Naive thymus-derived CD8-positive, alpha-beta T cell (primary cell): ENCODE measurements at regions not wholly inside any gene's neighbourhood (a gene's known extent, or its start where the extent isn't known, plus 50 kb on each side); places are given as distances from the start of the nearest gene placed in this dataset.

Experiments
- ATAC-seq, 2 donors: fragments of 150-1000 bp; cut with Tn5 transposase in 1 of 2; sonication (Bioruptor Pico), chemical (Tn5 transposase) in 1 of 2; 1 replicate in 1 of 2; 2 replicates in 1 of 2; pipeline ENCODE4 v1.10.0; 2021; ENCODE audit warnings: mild to moderate bottlenecking in 2 of 2, moderate library complexity in 2 of 2
- POLR2A ChIA-PET: fragments of 350-600 bp; sonication (Branson Sonifier 250); formaldehyde crosslinking; loops from one replicate; lab custom pipeline; 2021; ENCODE audit warnings: antibody characterized with exemption; lab: Charles Lee
- DNase-seq, 10 donors: peaks; one replicate each; pipeline versions ENCODE4 v3.0.0 to v3.0.0-alpha.2; 2020 to 2022
- H3K27ac Mint-ChIP-seq, 10 donors: one replicate each; pipeline ENCODE4 v1.8.0; 2020 to 2022; ENCODE audit warnings: mild to moderate bottlenecking in 10 of 10, mixed read lengths in 10 of 10, moderate library complexity in 4 of 10, inconsistent platforms in 1 of 10
- H3K27me3 Mint-ChIP-seq, 5 donors: one replicate each; pipeline ENCODE4 v1.8.0; 2021 to 2022; ENCODE audit warnings: mixed read lengths in 5 of 5
- H3K36me3 Mint-ChIP-seq, 3 donors: one replicate each; pipeline ENCODE4 v1.8.0; 2020 to 2022; ENCODE audit warnings: mixed read lengths in 3 of 3, mild to moderate bottlenecking in 2 of 3, inconsistent platforms in 1 of 3
- H3K4me1 Mint-ChIP-seq, 4 donors: one replicate each; pipeline ENCODE4 v1.8.0; 2021 to 2022; ENCODE audit warnings: mixed read lengths in 4 of 4
- H3K4me3 Mint-ChIP-seq, 10 donors: one replicate each; pipeline ENCODE4 v1.8.0; 2020 to 2022; ENCODE audit warnings: mild to moderate bottlenecking in 10 of 10, mixed read lengths in 10 of 10, moderate library complexity in 6 of 10, inconsistent platforms in 1 of 10
- H3K9me3 Mint-ChIP-seq, 9 donors: one replicate each; pipeline ENCODE4 v1.8.0; 2020 to 2022; ENCODE audit warnings: mixed read lengths in 9 of 9, mild to moderate bottlenecking in 3 of 9, inconsistent platforms in 1 of 9, moderate library complexity in 1 of 9

GRCh38 chr11:10358696-10359095 lies 53.8 kb downstream of the ADM start:
- H3K27ac Mint-ChIP-seq, result no peak overlapping the region
- no peaks in the 10 kb centered on the region for H3K4me1 Mint-ChIP-seq
- POLR2A ChIA-PET, result no interaction called here
- H3K36me3 Mint-ChIP-seq, result peaks cover 0 to 4% (median 0%) of the 10 kb centered on the region in 3 donors
- peaks cover 0 to 4% (median 1%) of the 10 kb centered on the region in 9 donors for H3K9me3 Mint-ChIP-seq
- no peak for ATAC-seq
- H3K4me3 Mint-ChIP-seq, result no peak overlapping the region
- H3K27me3 Mint-ChIP-seq, result peaks cover 8 to 52% (median 25%) of the 10 kb centered on the region in 5 donors
- DNase-seq, result no peak

- Mint-ChIP-seq H3K27me3 (peaks cover 8 to 50% (median 25%) of the 10 kb centered on the region in 5 donors), H3K27ac (no peak overlapping the region), H3K4me1 (no peaks in the 10 kb centered on the region), H3K4me3 (no peak overlapping the region), H3K36me3 (peaks cover 0 to 4% (median 0%) of the 10 kb centered on the region in 3 donors), H3K9me3 (peaks cover 0 to 4% (median 1%) of the 10 kb centered on the region in 9 donors)
- POLR2A ChIA-PET, result no interaction called here
- DNase-seq (no peak), ATAC-seq (no peak)
Observed at GRCh38 chr11:10359171-10359570, 54.3 kb downstream of the ADM start.

- Mint-ChIP-seq H3K4me3 (no peak overlapping the region), H3K27ac (no peak overlapping the region), H3K4me1 (no peaks in the 10 kb centered on the region), H3K27me3 (peaks cover 6 to 36% (median 20%) of the 10 kb centered on the region in 5 donors), H3K9me3 (peaks cover 0 to 4% (median 1%) of the 10 kb centered on the region in 9 donors), H3K36me3 (peaks cover 0 to 4% (median 0%) of the 10 kb centered on the region in 3 donors)
- POLR2A ChIA-PET, result interaction anchor here (0.7 kb wide), 1 partner anchor 14 kb away, joined by 4 read pairs; no protein-coding TSS in a partner anchor
- no peak for ATAC-seq
- no peak for DNase-seq
Observed at GRCh38 chr11:10360835-10361234, 56.0 kb downstream of the ADM start.

- no peak overlapping the region for H3K4me3 Mint-ChIP-seq
- POLR2A ChIA-PET, result no interaction called here
Observed at GRCh38 chr11:10365045-10365444, 60.2 kb downstream of the ADM start.

GRCh38 chr11:10366568-10367331 lies 61.9 kb downstream of the ADM start:
- DNase-seq, result peak; percentile 14 to 70 (median 34)
- POLR2A ChIA-PET, result no interaction called here
- peak; percentile 68 to 75 for ATAC-seq
- Mint-ChIP-seq H3K27me3 (peaks cover 6 to 35% (median 14%) of the 10 kb centered on the region in 5 donors), H3K27ac (peak overlapping the region in 1 of 10 donors; percentile 52), H3K9me3 (peaks cover 0 to 3% (median 0%) of the 10 kb centered on the region in 9 donors), H3K4me3 (peak overlapping the region in 3 of 10 donors; percentile 1 to 24 (median 8)), H3K36me3 (no peaks in the 10 kb centered on the region), H3K4me1 (peaks cover 3 to 9% (median 8%) of the 10 kb centered on the region in 4 donors)

More at GRCh38 chr11:10365045-10365444, 60.2 kb downstream of the ADM start:
- peaks cover 0 to 4% (median 2%) of the 10 kb centered on the region in 9 donors for H3K9me3 Mint-ChIP-seq
- H3K27me3 Mint-ChIP-seq, result peaks cover 6 to 26% (median 13%) of the 10 kb centered on the region in 5 donors
- no peak for DNase-seq
- no peak overlapping the region for H3K27ac Mint-ChIP-seq
- peaks cover 3 to 9% (median 8%) of the 10 kb centered on the region in 4 donors for H3K4me1 Mint-ChIP-seq
- ATAC-seq, result no peak
- peaks cover 0 to 4% (median 0%) of the 10 kb centered on the region in 3 donors for H3K36me3 Mint-ChIP-seq

GRCh38 chr11:10371926-10372641 lies 67.2 kb downstream of the ADM start:
- POLR2A ChIA-PET, result no interaction called here
- H3K4me1 Mint-ChIP-seq, result peaks cover 0 to 1% (median under 1%) of the 10 kb centered on the region in 4 donors
- DNase-seq (no peak), ATAC-seq (no peak)
- H3K27ac Mint-ChIP-seq, result no peak overlapping the region
- peaks cover 0 to 3% (median 0%) of the 10 kb centered on the region in 9 donors for H3K9me3 Mint-ChIP-seq
- H3K27me3 Mint-ChIP-seq, result peaks cover 4 to 35% (median 16%) of the 10 kb centered on the region in 5 donors
- H3K4me3 Mint-ChIP-seq, result no peak overlapping the region
- no peaks in the 10 kb centered on the region for H3K36me3 Mint-ChIP-seq

- ATAC-seq (no peak), DNase-seq (no peak)
- peaks cover 4 to 26% (median 10%) of the 10 kb centered on the region in 5 donors for H3K27me3 Mint-ChIP-seq
- POLR2A ChIA-PET, result no interaction called here
- H3K4me3 Mint-ChIP-seq, result no peak overlapping the region
- H3K27ac Mint-ChIP-seq, result no peak overlapping the region
- H3K9me3 Mint-ChIP-seq, result no peaks in the 10 kb centered on the region
- H3K4me1 Mint-ChIP-seq, result no peaks in the 10 kb centered on the region
- H3K36me3 Mint-ChIP-seq, result no peaks in the 10 kb centered on the region
Observed at GRCh38 chr11:10373340-10373739, 68.5 kb downstream of the ADM start.

- H3K4me1 Mint-ChIP-seq, result no peaks in the 10 kb centered on the region
- no peak overlapping the region for H3K27ac Mint-ChIP-seq
- no peak overlapping the region for H3K4me3 Mint-ChIP-seq
- peaks cover 4 to 20% (median 8%) of the 10 kb centered on the region in 5 donors for H3K27me3 Mint-ChIP-seq
- no peaks in the 10 kb centered on the region for H3K9me3 Mint-ChIP-seq
- POLR2A ChIA-PET, result interaction anchor here (1.7 kb wide), 1 partner anchor 21 kb away, joined by 3 read pairs; no protein-coding TSS in a partner anchor
- H3K36me3 Mint-ChIP-seq, result no peaks in the 10 kb centered on the region
- ATAC-seq, result no peak
- no peak for DNase-seq
Observed at GRCh38 chr11:10373929-10374328, 69.1 kb downstream of the ADM start.

- Mint-ChIP-seq H3K4me3 (no peak overlapping the region), H3K36me3 (no peaks in the 10 kb centered on the region), H3K4me1 (no peaks in the 10 kb centered on the region), H3K27me3 (peaks cover 4 to 19% (median 7%) of the 10 kb centered on the region in 5 donors), H3K9me3 (no peaks in the 10 kb centered on the region), H3K27ac (no peak overlapping the region)
- ATAC-seq (no peak), DNase-seq (no peak)
- POLR2A ChIA-PET, result interaction anchor here (1.7 kb wide), 1 partner anchor 20 kb away, joined by 3 read pairs; no protein-coding TSS in a partner anchor
Observed at GRCh38 chr11:10374386-10374785, 69.5 kb downstream of the ADM start.

GRCh38 chr11:10375280-10375971 lies 70.6 kb downstream of the ADM start:
- DNase-seq, result no peak
- H3K9me3 Mint-ChIP-seq, result no peaks in the 10 kb centered on the region
- no peaks in the 10 kb centered on the region for H3K4me1 Mint-ChIP-seq
- H3K27ac Mint-ChIP-seq, result no peak overlapping the region
- H3K36me3 Mint-ChIP-seq, result no peaks in the 10 kb centered on the region
- POLR2A ChIA-PET, result interaction anchor here (1.7 kb wide), 1 partner anchor 19 kb away, joined by 3 read pairs; no protein-coding TSS in a partner anchor
- no peak overlapping the region for H3K4me3 Mint-ChIP-seq
- no peak for ATAC-seq
- peaks cover 2 to 19% (median 10%) of the 10 kb centered on the region in 5 donors for H3K27me3 Mint-ChIP-seq

- Mint-ChIP-seq H3K27me3 (peaks cover 2 to 18% (median 16%) of the 10 kb centered on the region in 5 donors), H3K4me1 (no peaks in the 10 kb centered on the region), H3K27ac (no peak overlapping the region), H3K4me3 (no peak overlapping the region), H3K9me3 (no peaks in the 10 kb centered on the region), H3K36me3 (no peaks in the 10 kb centered on the region)
- no peak for ATAC-seq
- DNase-seq, result no peak
- POLR2A ChIA-PET, result no interaction called here
Observed at GRCh38 chr11:10376061-10376460, 71.2 kb downstream of the ADM start.

- POLR2A ChIA-PET, result no interaction called here
- DNase-seq, result no peak
Observed at GRCh38 chr11:10377183-10377582, 72.3 kb downstream of the ADM start.

More at GRCh38 chr11:10377183-10377582, 72.3 kb downstream of the ADM start:
- Mint-ChIP-seq H3K4me3 (no peak overlapping the region), H3K9me3 (no peaks in the 10 kb centered on the region), H3K27ac (no peak overlapping the region), H3K4me1 (no peaks in the 10 kb centered on the region), H3K36me3 (no peaks in the 10 kb centered on the region), H3K27me3 (peaks cover 8 to 22% (median 16%) of the 10 kb centered on the region in 5 donors)
- no peak for ATAC-seq
